ENCODE measurements at regions not wholly inside any gene's neighbourhood (a gene's known extent, or its start where the extent isn't known, plus 50 kb on each side); places are given as distances from the start of the nearest gene placed in this dataset.

DNA sequence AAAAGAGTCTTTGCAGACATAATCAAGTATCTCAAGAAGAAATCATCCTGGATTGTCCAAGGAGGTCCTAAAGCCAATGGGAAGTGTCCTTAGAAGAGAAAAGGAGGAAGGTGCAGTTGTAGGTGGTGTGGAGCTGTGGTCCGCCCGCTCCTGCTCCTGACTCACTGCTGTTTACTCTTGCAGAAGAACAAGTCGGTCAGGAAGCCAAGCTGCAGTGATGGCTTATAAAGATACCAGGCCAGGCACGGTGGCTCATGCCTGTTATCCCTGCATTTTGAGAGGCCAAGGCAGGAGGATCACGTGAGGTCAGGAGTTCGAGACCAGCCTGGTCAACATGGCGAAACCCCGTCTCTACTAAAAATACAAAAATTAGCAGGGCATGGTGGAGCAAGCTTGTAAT lies 66.4 kb upstream of the ATP6AP2 start:
- DNase-seq (ENCODE audit: low spot score): no peak
- TF ChIP-seq, protein P1, sequence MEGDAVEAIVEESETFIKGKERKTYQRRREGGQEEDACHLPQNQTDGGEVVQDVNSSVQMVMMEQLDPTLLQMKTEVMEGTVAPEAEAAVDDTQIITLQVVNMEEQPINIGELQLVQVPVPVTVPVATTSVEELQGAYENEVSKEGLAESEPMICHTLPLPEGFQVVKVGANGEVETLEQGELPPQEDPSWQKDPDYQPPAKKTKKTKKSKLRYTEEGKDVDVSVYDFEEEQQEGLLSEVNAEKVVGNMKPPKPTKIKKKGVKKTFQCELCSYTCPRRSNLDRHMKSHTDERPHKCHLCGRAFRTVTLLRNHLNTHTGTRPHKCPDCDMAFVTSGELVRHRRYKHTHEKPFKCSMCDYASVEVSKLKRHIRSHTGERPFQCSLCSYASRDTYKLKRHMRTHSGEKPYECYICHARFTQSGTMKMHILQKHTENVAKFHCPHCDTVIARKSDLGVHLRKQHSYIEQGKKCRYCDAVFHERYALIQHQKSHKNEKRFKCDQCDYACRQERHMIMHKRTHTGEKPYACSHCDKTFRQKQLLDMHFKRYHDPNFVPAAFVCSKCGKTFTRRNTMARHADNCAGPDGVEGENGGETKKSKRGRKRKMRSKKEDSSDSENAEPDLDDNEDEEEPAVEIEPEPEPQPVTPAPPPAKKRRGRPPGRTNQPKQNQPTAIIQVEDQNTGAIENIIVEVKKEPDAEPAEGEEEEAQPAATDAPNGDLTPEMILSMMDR (IDR thresholded peaks at IDR 0.05): no peak
- no peak for ATAC-seq (ENCODE audit: low FRiP score)

DNA sequence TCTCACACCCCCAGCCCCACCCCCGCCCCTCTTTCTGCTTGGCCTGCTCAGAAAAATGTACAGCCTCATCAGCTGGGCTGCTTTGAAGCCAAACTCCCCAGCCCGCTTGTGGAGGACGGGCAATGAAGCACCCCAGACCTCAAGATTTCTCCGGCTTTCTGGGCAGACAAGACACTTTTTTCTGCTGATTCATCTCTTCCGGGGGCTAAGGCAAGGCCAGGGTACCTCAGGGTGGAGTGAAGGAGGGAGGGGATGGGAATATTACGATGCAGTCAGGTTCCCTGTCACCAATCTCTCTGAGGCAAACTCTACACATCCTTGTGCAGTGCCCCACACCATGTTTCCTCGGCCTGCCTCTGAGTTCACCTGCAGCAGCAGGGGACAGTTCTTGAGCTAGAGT lies 66.9 kb upstream of the ATP6AP2 start:
- ATAC-seq (ENCODE audit: low FRiP score) (no peak), DNase-seq (ENCODE audit: low spot score) (no peak)
- TF ChIP-seq, protein P1 (IDR thresholded peaks at IDR 0.05): no peak

DNA sequence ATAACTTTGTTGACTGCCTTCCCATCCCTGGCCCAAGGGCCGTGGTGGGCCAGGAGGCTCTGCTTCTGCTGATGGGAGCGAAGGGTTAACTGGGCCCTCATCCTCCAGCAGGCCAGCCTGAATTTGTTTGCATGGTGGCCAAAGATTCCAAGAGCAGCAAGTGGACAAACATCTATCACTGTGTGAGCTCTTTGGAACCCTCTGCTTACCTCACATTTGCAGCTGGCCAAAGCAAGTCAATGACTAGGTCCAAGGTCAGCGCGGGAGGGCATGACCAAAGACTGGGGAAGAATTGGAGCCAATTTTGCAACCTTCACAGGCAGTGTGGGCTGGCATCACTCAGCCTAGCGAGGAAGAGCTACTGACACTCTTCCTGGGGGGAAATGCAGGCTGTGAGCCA lies 67.8 kb upstream of the ATP6AP2 start:
- TF ChIP-seq, protein P1 (IDR thresholded peaks at IDR 0.05): no peak
- DNase-seq (ENCODE audit: low spot score) (no peak), ATAC-seq (ENCODE audit: low FRiP score) (no peak)

DNA sequence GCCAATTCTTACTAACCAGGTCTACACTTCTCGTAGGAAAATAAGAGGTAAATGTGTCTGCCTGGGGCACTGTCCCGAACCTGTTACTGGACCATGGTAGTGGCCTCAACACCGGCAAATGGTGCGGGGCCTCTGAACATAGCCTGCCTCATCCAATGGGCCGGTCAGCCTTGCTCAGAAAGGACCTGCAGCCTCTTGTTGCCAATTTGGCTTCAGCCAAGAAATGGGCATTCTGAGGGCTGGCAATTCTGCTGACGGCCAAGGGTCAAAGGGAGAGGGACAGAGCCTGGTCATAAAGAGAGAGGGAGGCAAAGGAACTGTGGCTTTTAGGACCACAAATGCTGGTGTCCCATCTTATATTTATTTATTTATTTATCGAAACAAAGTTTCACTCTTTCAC lies 69.5 kb upstream of the ATP6AP2 start:
- no peak for DNase-seq (ENCODE audit: low spot score)
- TF ChIP-seq, protein P1 (IDR thresholded peaks at IDR 0.05): no peak
- no peak for ATAC-seq (ENCODE audit: low FRiP score)

DNA sequence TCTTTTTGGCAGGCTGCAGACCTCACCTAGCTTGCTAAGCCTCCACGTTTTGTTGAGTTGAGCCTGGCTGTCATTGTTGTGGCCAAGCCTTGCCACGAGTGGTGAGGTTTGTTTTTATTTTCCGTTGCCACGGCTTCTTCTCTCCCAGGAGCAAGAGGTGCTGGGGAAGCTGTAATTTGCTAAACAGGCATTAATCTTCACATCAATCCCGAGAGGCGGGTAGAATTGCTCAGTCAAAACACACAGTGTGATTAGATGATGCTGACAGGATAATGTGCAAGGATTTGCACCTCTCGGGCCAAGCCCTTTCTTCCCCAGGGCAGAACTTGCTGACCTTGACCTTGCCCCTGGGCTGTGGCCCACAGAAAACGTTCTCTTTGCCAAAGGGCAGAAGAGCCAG lies 72.2 kb upstream of the ATP6AP2 start:
- TF ChIP-seq, protein P1 (IDR thresholded peaks at IDR 0.05): no peak
- no peak for ATAC-seq (ENCODE audit: low FRiP score)
- DNase-seq (ENCODE audit: low spot score): no peak

DNA sequence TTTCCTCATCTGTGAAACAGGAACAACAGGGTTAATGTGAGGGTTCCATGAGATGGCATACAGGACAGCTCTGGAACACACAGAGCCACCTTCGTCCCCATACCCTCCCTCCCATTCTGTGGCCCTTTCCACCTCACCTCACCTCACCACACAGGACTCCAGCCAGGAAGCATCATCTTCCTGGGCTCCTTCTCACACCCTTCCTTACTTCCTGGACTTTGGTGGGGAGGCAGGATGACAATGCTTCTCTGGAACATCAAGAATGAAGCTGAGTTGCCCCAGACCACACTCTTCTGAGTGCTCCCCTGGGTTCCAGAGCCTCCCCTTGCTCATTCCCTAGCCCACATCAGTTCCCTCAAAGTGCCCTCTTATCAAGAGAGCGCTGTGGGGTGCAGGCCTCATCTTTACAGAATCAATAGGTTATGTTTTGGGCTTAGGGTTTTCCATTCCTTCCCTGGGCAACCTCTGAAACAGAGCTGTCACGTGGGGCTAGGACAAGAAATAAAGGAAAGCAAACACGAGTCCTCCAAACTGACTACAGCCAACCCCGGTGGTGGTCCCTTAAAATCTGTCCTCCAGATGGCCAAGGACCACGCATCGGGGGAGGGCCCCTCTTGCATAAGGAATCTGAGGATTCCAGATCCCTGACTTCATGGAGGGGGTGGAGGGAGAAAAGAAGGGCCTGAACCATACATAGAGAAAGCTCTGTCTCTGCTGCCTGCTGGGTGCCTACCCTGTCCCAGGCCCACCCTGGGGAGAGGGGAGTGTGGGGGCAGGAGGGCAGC lies 74.4 kb upstream of the ATP6AP2 start:
- no peak for ATAC-seq (ENCODE audit: low FRiP score)
- DNase-seq (ENCODE audit: low spot score): no peak
- TF ChIP-seq, protein P1 (IDR thresholded peaks at IDR 0.05): no peak
